WI38 (cell line): ENCODE measurements at regions not wholly inside any gene's neighbourhood (a gene's known extent, or its start where the extent isn't known, plus 50 kb on each side); places are given as distances from the start of the nearest gene placed in this dataset.

ENCODE experiments used
- H3K4me3 ChIP-seq: 2 replicates; pipeline ENCODE4 v1.5.1; 2011; ENCODE audit warnings: low read depth, mild to moderate bottlenecking, control low read depth, low read length
- CTCF ChIP-seq: IDR thresholded peaks from 2 replicates; pipeline ENCODE4 v1.5.1; 2012; ENCODE audit warnings: low read depth, mild to moderate bottlenecking, control low read depth, low read length

GRCh38 chr12:46489951-46490388 lies 117.4 kb upstream of the SLC38A2 start:
- no peak for TF ChIP-seq CTCF
- no peak overlapping the region for H3K4me3 ChIP-seq

GRCh38 chr12:46487567-46488131 lies 115.1 kb upstream of the SLC38A2 start:
- TF ChIP-seq CTCF, result no peak
- H3K4me3 ChIP-seq, result no peak overlapping the region

GRCh38 chr12:46486588-46486987 lies 114.0 kb upstream of the SLC38A2 start:
- TF ChIP-seq CTCF, result no peak
- H3K4me3 ChIP-seq, result no peak overlapping the region

GRCh38 chr12:46485853-46486252 lies 113.3 kb upstream of the SLC38A2 start:
- TF ChIP-seq CTCF, result no peak
- no peak overlapping the region for H3K4me3 ChIP-seq

- no peak for TF ChIP-seq CTCF
- no peak overlapping the region for H3K4me3 ChIP-seq
These were observed 112.0 kb upstream of the SLC38A2 start for GRCh38 chr12:46484396-46485061.

- TF ChIP-seq CTCF, result no peak
- no peak overlapping the region for H3K4me3 ChIP-seq
These were observed 111.2 kb upstream of the SLC38A2 start for GRCh38 chr12:46483572-46484395.

- no peak overlapping the region for H3K4me3 ChIP-seq
These were observed 108.2 kb upstream of the SLC38A2 start for GRCh38 chr12:46480724-46481123.

More at GRCh38 chr12:46480724-46481123, 108.2 kb upstream of the SLC38A2 start:
- no peak for TF ChIP-seq CTCF
